Caco-2 (cell line): ENCODE measurements at regions not wholly inside any gene's neighbourhood (a gene's known extent, or its start where the extent isn't known, plus 50 kb on each side); places are given as distances from the start of the nearest gene placed in this dataset.

Experiments
- BruUV-seq: library from RNA; stranded (reverse); fragments of 400-500 nt; replicated peaks from 2 replicates; lab custom pipeline; 2021; lab: Mats Ljungman, UMichigan
- CTCF ChIA-PET: fragments of 300-600 bp; sonication (Branson Sonifier 250); formaldehyde crosslinking; loops from one replicate; lab custom pipeline; 2022; ENCODE audit warnings: antibody characterized with exemption; lab: Charles Lee
- POLR2A ChIA-PET: fragments of 300-600 bp; sonication (Branson Sonifier 250); formaldehyde crosslinking; loops from one replicate; lab custom pipeline; 2022; ENCODE audit warnings: antibody characterized with exemption; lab: Charles Lee
- DNase-seq, 2 experiments: peaks; one replicate each; pipeline versions ENCODE4 v3.0.0 to v3.0.0-alpha.2; 2020 to 2022
- H3K27me3 ChIP-seq: replicated peaks from 2 replicates; pipeline ENCODE4 v1.6.0; 2011; ENCODE audit warnings: low read length; ENCODE audit not compliant: control insufficient read depth, insufficient read depth
- H3K36me3 ChIP-seq: 2 replicates; pipeline ENCODE4 v1.5.1; 2011; ENCODE audit warnings: low read length; ENCODE audit not compliant: control insufficient read depth, insufficient read depth
- H3K4me1 ChIP-seq: fragments of 250-450 bp; sonication (Bioruptor Pico); 2 replicates; pipeline ENCODE4 v1.5.1; 2020; ENCODE audit warnings: mild to moderate bottlenecking
- H3K4me3 ChIP-seq: 2 replicates; pipeline ENCODE4 v1.5.1; 2011; ENCODE audit warnings: low read depth, mild to moderate bottlenecking, control low read depth, low read length
- H3K9me3 ChIP-seq: fragments of 250-450 bp; sonication (Bioruptor Pico); 2 replicates; pipeline ENCODE4 v1.5.1; 2020; ENCODE audit warnings: mild to moderate bottlenecking, moderate library complexity
- H3K27ac Mint-ChIP-seq: one replicate; pipeline ENCODE4 v1.8.0; 2022; ENCODE audit warnings: mixed read lengths; ENCODE audit not compliant: unreplicated experiment
- H3K27me3 Mint-ChIP-seq: one replicate; pipeline ENCODE4 v1.8.0; 2022; ENCODE audit warnings: mixed read lengths; ENCODE audit not compliant: insufficient read depth, unreplicated experiment
- H3K36me3 Mint-ChIP-seq: one replicate; pipeline ENCODE4 v1.8.0; 2022; ENCODE audit warnings: mild to moderate bottlenecking, mixed read lengths; ENCODE audit not compliant: insufficient read depth, unreplicated experiment
- H3K4me1 Mint-ChIP-seq: one replicate; pipeline ENCODE4 v1.8.0; 2022; ENCODE audit warnings: low read depth, mixed read lengths; ENCODE audit not compliant: unreplicated experiment
- H3K4me3 Mint-ChIP-seq: one replicate; pipeline ENCODE4 v1.8.0; 2022; ENCODE audit warnings: mild to moderate bottlenecking, moderate library complexity, mixed read lengths; ENCODE audit not compliant: unreplicated experiment
- H3K9me3 Mint-ChIP-seq: one replicate; pipeline ENCODE4 v1.8.0; 2022; ENCODE audit warnings: mixed read lengths; ENCODE audit not compliant: unreplicated experiment
- CTCF ChIP-seq, 2 experiments: fragments of 200-600 bp in 1 of 2; IDR thresholded peaks; 1 replicate in 1 of 2; 2 replicates in 1 of 2; pipeline versions ENCODE4 v1.5.1 to v1.8.0; 2011 to 2022; ENCODE audit warnings: antibody characterized with exemption in 1 of 2, control low read depth in 1 of 2, inconsistent platforms in 1 of 2, low read depth in 1 of 2, low read length in 1 of 2, mild to moderate bottlenecking in 1 of 2, moderate library complexity in 1 of 2; ENCODE audit not compliant: insufficient read depth in 1 of 2, severe bottlenecking in 1 of 2, unreplicated experiment in 1 of 2
- intact Hi-C: fragments of 100-400 bp; cut with micrococcal nuclease; formaldehyde crosslinking; loops from one replicate; pipeline ENCODE4 v1.10.0; 2022; ENCODE audit not compliant: unreplicated experiment

GRCh38 chr1:229000187-229000586 lies 264.9 kb downstream of the RHOU start:
- TF ChIP-seq CTCF (IDR thresholded peaks at IDR 0.05; ENCODE audit: insufficient read depth in 1 of 2, low read depth in 1 of 2, low read length in 1 of 2, severe bottlenecking in 1 of 2, unreplicated experiment in 1 of 2) = no peak
- Histone ChIP-seq H3K4me3 (no peak overlapping the region), H3K36me3 (no peaks in the 10 kb centered on the region), H3K27me3 (no peaks in the 10 kb centered on the region), H3K9me3 (no peaks in the 10 kb centered on the region), H3K4me1 (no peaks in the 10 kb centered on the region)
- intact Hi-C loops = no loop called here
- H3K4me1 Mint-ChIP-seq = no peaks in the 10 kb centered on the region
- H3K27ac Mint-ChIP-seq = no peak overlapping the region
- CTCF ChIA-PET = no interaction called here
- POLR2A ChIA-PET = no interaction called here
- H3K4me3 Mint-ChIP-seq = no peak overlapping the region
- no peaks in the 10 kb centered on the region for H3K36me3 Mint-ChIP-seq
- BruUV-seq = no TSS peak
- H3K27me3 Mint-ChIP-seq = no peaks in the 10 kb centered on the region
- no peak for DNase-seq
- H3K9me3 Mint-ChIP-seq = no peaks in the 10 kb centered on the region

GRCh38 chr1:229001467-229002011 lies 266.3 kb downstream of the RHOU start:
- no peak overlapping the region for H3K27ac Mint-ChIP-seq
- POLR2A ChIA-PET = no interaction called here
- H3K27me3 Mint-ChIP-seq = no peaks in the 10 kb centered on the region

GRCh38 chr1:229002037-229002436 lies 266.8 kb downstream of the RHOU start:
- Mint-ChIP-seq H3K36me3 (no peaks in the 10 kb centered on the region), H3K27me3 (no peaks in the 10 kb centered on the region), H3K27ac (no peak overlapping the region), H3K9me3 (no peaks in the 10 kb centered on the region), H3K4me1 (no peaks in the 10 kb centered on the region), H3K4me3 (no peak overlapping the region)
- ChIA-PET POLR2A (no interaction called here), CTCF (no interaction called here)
- Histone ChIP-seq H3K9me3 (no peaks in the 10 kb centered on the region), H3K4me1 (no peaks in the 10 kb centered on the region), H3K36me3 (no peaks in the 10 kb centered on the region), H3K27me3 (no peaks in the 10 kb centered on the region), H3K4me3 (no peak overlapping the region)
- intact Hi-C loops = no loop called here
- DNase-seq = no peak
- no peak for TF ChIP-seq CTCF (IDR thresholded peaks at IDR 0.05; ENCODE audit: insufficient read depth in 1 of 2, low read depth in 1 of 2, low read length in 1 of 2, severe bottlenecking in 1 of 2, unreplicated experiment in 1 of 2)
- BruUV-seq = no TSS peak

More at GRCh38 chr1:229001467-229002011, 266.3 kb downstream of the RHOU start:
- Mint-ChIP-seq H3K36me3 (no peaks in the 10 kb centered on the region), H3K4me1 (no peaks in the 10 kb centered on the region), H3K9me3 (no peaks in the 10 kb centered on the region), H3K4me3 (no peak overlapping the region)
- Histone ChIP-seq H3K4me1 (no peaks in the 10 kb centered on the region), H3K4me3 (no peak overlapping the region), H3K36me3 (no peaks in the 10 kb centered on the region), H3K9me3 (no peaks in the 10 kb centered on the region), H3K27me3 (no peaks in the 10 kb centered on the region)
- no peak for DNase-seq
- no peak for TF ChIP-seq CTCF (IDR thresholded peaks at IDR 0.05; ENCODE audit: insufficient read depth in 1 of 2, low read depth in 1 of 2, low read length in 1 of 2, severe bottlenecking in 1 of 2, unreplicated experiment in 1 of 2)
- no TSS peak for BruUV-seq
- CTCF ChIA-PET = no interaction called here
- intact Hi-C loops = no loop called here
